ENCODE measurements at regions not wholly inside any gene's neighbourhood (a gene's known extent, or its start where the extent isn't known, plus 50 kb on each side); places are given as distances from the start of the nearest gene placed in this dataset.

GRCh38 chr10:3225561-3225960 is 53.0 kb upstream of the PITRM1 start:
- DNase-seq: no peak

GRCh38 chr10:3224241-3224640 is 51.7 kb upstream of the PITRM1 start:
- no peak for DNase-seq

- no peak for DNase-seq
These were observed 50.0 kb upstream of the PITRM1 start for GRCh38 chr10:3222626-3223025.
